ENCODE measurements at regions not wholly inside any gene's neighbourhood (a gene's known extent, or its start where the extent isn't known, plus 50 kb on each side); places are given as distances from the start of the nearest gene placed in this dataset.

DNA sequence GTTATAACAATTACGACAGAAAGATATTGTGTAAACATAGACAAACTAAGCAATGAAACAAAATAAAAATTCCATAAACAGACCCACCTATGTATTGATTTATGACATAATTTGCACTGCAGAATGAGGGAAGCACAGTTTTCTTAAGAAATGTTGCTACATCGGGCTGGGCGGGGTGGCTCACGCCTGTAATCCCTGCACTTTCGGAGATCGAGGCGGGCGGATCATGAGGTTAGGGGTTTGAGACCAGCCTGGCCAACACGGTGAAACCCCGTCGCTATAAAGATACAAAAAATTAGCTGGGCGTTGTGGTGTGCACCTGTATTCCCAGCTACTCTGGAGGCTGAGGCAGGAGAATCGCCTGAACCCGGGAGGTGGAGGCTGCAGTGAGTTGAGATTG, 1344.4 kb upstream of the WWC1 start:
- Histone ChIP-seq H3K27ac (no peak overlapping the region), H4K20me1 (no peaks in the 10 kb centered on the region), H3K27me3 (no peaks in the 10 kb centered on the region), H3K4me2 (no peak overlapping the region), H3K9ac (no peak overlapping the region), H3K4me1 (no peaks in the 10 kb centered on the region), H3K9me3 (peaks cover 18% of the 10 kb centered on the region), H3K4me3 (no peak overlapping the region), H3K36me3 (no peaks in the 10 kb centered on the region)
- TF ChIP-seq Cebpa-rat (IDR thresholded peaks at IDR 0.05) = no peak

DNA sequence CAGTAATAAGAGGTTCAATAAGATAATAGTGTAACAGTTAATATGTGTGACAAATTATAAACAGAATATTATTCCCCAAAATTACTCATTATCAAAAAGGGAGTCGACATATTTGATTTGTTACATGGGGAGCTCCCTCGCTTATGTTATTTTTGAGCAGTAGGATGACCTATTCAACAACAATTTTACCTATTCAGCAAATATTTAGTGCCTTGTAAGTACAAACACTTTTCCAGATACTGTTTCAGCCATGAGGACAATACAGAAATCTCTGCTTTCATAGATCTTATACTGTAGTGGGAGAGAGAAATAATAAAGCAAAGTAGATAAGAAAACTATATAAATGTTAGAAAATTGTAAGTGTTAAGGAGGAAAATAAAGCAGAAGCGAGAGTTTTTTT, 1342.8 kb upstream of the WWC1 start:
- H3K4me1 ChIP-seq = no peaks in the 10 kb centered on the region
- TF ChIP-seq Cebpa-rat (IDR thresholded peaks at IDR 0.05) = no peak
- H4K20me1 ChIP-seq = no peaks in the 10 kb centered on the region
- H3K27me3 ChIP-seq = no peaks in the 10 kb centered on the region
- H3K4me3 ChIP-seq = no peak overlapping the region
- H3K36me3 ChIP-seq = no peaks in the 10 kb centered on the region
- H3K9me3 ChIP-seq = peaks cover 6% of the 10 kb centered on the region; the same call in 1 of the 2 replicates
- no peak overlapping the region for H3K9ac ChIP-seq
- no peak overlapping the region for H3K4me2 ChIP-seq
- H3K27ac ChIP-seq = no peak overlapping the region

DNA sequence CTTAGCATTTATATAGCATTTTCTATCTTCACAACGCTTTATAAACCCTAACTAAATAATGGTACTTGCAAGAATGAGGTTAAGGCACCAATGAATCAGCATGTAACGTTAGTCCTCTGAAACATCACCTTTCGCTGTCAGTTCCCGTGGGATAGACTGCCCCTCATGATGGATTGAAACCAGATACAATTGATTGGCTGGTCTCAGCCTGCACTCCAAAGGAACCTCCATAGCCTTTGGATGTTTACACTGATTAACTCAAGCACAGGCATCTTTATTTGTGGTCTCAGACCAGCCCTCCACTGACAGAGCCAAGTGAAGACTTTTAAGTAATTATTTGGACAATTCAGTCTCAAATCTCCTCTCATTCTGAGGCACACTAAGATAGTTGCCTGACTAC, 1339.4 kb upstream of the WWC1 start:
- Histone ChIP-seq H3K27ac (no peak overlapping the region), H3K36me3 (no peaks in the 10 kb centered on the region), H3K27me3 (no peaks in the 10 kb centered on the region), H3K4me1 (no peaks in the 10 kb centered on the region), H3K9ac (no peak overlapping the region), H3K9me3 (no peaks in the 10 kb centered on the region), H3K4me2 (no peak overlapping the region), H4K20me1 (no peaks in the 10 kb centered on the region), H3K4me3 (no peak overlapping the region)
- TF ChIP-seq Cebpa-rat (IDR thresholded peaks at IDR 0.05) = no peak

DNA sequence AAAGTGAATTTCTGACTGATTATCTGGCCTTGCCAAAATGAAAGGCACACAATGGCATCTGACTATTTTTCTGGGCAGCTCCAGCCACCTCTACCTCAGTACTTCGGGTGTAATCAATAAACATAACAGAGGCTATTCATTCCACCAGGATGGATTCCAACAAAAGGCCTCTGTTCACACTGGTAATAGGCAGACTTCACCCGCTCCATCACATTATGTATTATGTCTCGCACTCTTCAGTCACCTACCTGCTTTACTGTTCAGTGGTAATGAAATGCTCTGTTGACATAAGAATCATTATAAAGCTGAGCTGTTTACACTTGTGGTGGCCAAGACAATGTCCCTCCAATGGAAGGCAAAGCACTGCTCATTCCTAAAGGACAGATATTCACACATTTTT, 1333.7 kb upstream of the WWC1 start:
- Histone ChIP-seq H3K4me3 (no peak overlapping the region), H3K27me3 (no peaks in the 10 kb centered on the region), H3K27ac (no peak overlapping the region), H3K9ac (no peak overlapping the region), H3K9me3 (no peaks in the 10 kb centered on the region), H3K4me1 (no peaks in the 10 kb centered on the region), H4K20me1 (no peaks in the 10 kb centered on the region), H3K36me3 (no peaks in the 10 kb centered on the region), H3K4me2 (no peak overlapping the region)
- TF ChIP-seq Cebpa-rat (IDR thresholded peaks at IDR 0.05) = no peak

DNA sequence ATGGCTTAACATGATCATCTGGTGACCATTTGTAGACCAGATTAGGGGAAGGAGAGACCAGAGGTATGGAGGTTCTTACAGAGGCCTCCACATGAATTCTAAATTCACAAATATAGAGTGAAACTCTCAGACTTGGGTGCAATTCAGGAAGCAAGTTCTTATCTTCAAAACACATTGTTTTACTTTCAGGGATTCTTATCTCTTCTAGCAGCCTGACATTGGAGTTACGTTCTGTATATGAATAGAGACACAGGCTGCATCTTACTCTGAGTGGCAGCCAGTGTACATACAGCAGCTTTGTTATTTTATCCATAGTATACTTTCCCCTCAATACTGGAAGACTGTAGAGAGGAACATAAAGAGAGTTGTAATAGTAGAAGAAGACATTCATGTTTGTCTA, 1331.7 kb upstream of the WWC1 start:
- H3K4me2 ChIP-seq = no peak overlapping the region

DNA sequence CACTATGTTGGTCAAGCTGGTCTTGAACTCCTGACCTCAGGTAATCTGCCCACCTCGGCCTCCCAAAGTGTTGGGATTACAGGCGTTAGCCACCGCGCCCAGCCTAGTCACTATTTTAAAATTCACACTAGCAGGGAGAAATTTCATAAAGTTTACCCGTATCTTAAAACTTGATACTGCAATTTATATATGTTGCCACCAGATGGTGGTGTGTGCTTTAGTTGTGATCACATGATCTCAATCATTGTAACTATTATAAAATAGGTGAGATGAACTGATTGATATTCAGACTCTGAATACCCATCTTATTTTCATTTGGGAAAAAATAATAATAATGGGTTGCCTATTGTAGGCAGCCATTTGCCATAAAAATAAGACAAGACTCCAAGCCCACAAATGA, 1330.4 kb upstream of the WWC1 start:
- H3K27me3 ChIP-seq = no peaks in the 10 kb centered on the region
- no peak overlapping the region for H3K4me2 ChIP-seq
- no peak overlapping the region for H3K9ac ChIP-seq
- H3K4me3 ChIP-seq = no peak overlapping the region
- H3K9me3 ChIP-seq = no peaks in the 10 kb centered on the region
- no peaks in the 10 kb centered on the region for H4K20me1 ChIP-seq
- H3K4me1 ChIP-seq = no peaks in the 10 kb centered on the region
- TF ChIP-seq Cebpa-rat (IDR thresholded peaks at IDR 0.05) = no peak
- H3K27ac ChIP-seq = no peak overlapping the region
- H3K36me3 ChIP-seq = no peaks in the 10 kb centered on the region

More for the DNA sequence above, 1331.7 kb upstream of the WWC1 start:
- no peaks in the 10 kb centered on the region for H3K36me3 ChIP-seq
- H3K9me3 ChIP-seq = no peaks in the 10 kb centered on the region
- H4K20me1 ChIP-seq = no peaks in the 10 kb centered on the region
- H3K4me1 ChIP-seq = no peaks in the 10 kb centered on the region
- H3K27ac ChIP-seq = no peak overlapping the region
- no peaks in the 10 kb centered on the region for H3K27me3 ChIP-seq
- no peak overlapping the region for H3K9ac ChIP-seq
- no peak for TF ChIP-seq Cebpa-rat (IDR thresholded peaks at IDR 0.05)
- no peak overlapping the region for H3K4me3 ChIP-seq

DNA sequence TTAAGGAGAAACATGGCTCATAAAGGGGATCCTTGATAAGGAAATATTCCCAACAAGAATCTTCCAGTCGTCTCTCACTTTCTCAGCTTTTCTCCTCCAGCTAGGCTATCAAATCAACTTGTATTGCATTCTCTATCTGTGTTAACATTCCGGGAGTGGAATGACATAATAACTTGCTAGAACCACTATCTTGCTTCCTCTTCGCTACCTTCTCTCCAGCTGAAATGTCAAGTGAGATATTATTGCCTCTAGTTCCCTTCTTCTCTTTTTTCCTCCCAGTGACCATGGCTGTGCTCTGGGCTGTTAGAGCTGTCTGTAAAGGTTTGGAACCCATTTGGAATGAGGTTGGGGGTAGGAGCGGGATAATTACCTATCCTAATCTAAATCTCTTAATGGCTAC, 1329.5 kb upstream of the WWC1 start:
- no peaks in the 10 kb centered on the region for H3K36me3 ChIP-seq
- no peak for TF ChIP-seq Cebpa-rat (IDR thresholded peaks at IDR 0.05)
- no peaks in the 10 kb centered on the region for H3K9me3 ChIP-seq
- H4K20me1 ChIP-seq = no peaks in the 10 kb centered on the region
- no peak overlapping the region for H3K4me3 ChIP-seq
- H3K27ac ChIP-seq = no peak overlapping the region
- no peak overlapping the region for H3K4me2 ChIP-seq
- H3K27me3 ChIP-seq = no peaks in the 10 kb centered on the region
- no peak overlapping the region for H3K9ac ChIP-seq
- H3K4me1 ChIP-seq = no peaks in the 10 kb centered on the region

DNA sequence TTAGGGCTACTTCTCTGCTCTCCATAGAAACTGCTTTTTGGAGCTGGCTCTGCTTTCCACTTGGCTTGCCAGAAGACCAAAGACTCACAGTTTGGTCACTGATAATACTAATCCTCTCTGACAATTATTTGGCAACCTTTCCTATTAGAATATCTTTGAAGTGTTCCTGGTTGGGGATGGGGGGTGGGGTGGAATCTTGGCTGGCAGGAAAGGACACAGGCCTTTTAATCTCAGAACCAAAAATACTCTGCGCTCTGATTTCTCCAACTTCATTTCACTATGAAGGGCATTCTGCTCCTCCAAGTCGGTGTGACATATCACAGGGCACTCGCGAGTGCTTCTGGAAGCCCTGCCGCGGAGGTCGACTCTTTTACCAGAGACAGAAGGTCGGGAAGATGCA, 1329.0 kb upstream of the WWC1 start:
- H3K27ac ChIP-seq = no peak overlapping the region
- H3K4me1 ChIP-seq = no peaks in the 10 kb centered on the region
- TF ChIP-seq Cebpa-rat (IDR thresholded peaks at IDR 0.05) = no peak
- no peak overlapping the region for H3K4me2 ChIP-seq
- H3K27me3 ChIP-seq = no peaks in the 10 kb centered on the region
- H4K20me1 ChIP-seq = no peaks in the 10 kb centered on the region
- H3K9me3 ChIP-seq = no peaks in the 10 kb centered on the region
- no peak overlapping the region for H3K9ac ChIP-seq
- H3K4me3 ChIP-seq = no peak overlapping the region
- H3K36me3 ChIP-seq = no peaks in the 10 kb centered on the region

DNA sequence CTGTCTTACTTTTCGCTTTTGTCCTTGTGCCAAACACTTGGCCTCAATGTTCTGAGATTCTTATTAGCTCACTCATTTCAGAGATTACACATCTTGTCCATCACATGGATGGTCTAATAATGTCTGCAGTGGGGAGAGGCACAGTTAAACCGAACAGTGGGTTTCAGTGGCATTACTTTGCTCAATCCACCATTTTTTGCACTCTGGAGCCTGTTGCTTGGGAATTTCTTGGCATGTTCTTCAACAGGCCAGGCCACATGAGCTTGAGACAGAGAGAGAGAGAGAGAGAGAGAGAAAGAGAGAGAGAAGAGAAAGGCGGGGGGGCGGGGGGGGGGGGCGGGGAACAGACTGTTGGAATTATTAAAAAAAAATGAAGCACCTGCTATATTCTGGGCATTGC, 1327.8 kb upstream of the WWC1 start:
- Histone ChIP-seq H3K27ac (no peak overlapping the region), H3K9me3 (no peaks in the 10 kb centered on the region), H3K4me3 (no peak overlapping the region), H3K27me3 (no peaks in the 10 kb centered on the region), H3K9ac (no peak overlapping the region), H3K4me2 (no peak overlapping the region), H3K4me1 (no peaks in the 10 kb centered on the region), H4K20me1 (no peaks in the 10 kb centered on the region), H3K36me3 (no peaks in the 10 kb centered on the region)
- TF ChIP-seq Cebpa-rat (IDR thresholded peaks at IDR 0.05) = no peak

DNA sequence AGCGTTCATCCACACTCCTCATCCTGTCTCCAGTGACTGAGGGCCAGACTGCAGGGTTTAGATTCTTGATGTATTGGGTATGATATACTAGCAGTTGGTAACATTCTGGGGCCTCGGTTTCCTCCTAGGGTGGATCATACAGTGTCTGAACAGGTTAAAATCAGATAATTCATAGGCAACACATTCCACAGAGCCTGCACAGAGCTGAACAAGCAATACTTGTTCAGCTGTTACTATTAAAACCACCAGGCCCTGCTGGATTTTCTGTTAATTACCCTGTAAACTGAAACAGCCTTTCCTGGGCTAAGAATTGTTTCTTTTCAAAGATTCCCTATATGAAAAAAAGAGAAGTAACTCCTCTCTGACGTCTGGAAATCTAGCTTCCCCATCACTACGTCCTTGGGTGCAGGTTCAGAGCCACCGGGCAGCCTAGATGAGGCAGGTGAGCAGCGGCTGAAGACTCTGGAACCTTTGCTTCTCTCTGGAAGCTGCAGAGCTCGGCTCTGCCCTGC, 1313.5 kb upstream of the WWC1 start:
- Histone ChIP-seq H3K9ac (no peak overlapping the region), H4K20me1 (no peaks in the 10 kb centered on the region), H3K4me3 (no peak overlapping the region), H3K4me2 (no peak overlapping the region), H3K36me3 (no peaks in the 10 kb centered on the region), H3K9me3 (peaks cover 7% of the 10 kb centered on the region; the same call in 1 of the 2 replicates), H3K4me1 (no peaks in the 10 kb centered on the region), H3K27me3 (peaks cover 42% of the 10 kb centered on the region), H3K27ac (no peak overlapping the region)
- no peak for TF ChIP-seq Cebpa-rat (IDR thresholded peaks at IDR 0.05)

DNA sequence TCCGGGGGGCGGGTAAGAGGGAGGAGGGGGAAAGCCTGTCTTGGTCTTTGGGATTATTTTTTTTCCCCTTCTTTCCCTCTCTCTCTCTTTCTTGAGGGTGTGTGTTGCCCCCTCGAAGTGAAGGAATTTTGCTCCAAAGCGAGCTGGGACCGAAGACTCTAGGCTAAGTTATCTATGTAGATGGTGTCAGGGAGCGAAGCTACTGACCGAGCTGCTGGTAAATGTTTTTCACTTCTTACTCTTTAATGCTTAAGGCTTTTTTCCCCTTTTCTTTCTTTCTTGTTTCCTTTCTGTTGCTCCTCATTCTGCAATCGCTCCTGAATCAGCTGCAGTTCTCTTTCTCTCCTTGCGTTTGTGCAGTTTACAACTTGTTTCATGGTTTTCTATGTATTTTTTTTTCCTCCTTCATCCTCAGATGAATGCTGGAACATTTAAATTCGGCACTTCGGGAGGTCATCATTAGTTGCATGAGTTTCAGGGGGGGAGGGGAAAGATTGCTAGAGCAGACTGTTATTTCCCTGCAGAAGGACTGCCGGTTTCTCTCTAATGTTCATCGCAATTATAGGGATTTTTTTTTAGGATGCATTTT, 1312.0 kb upstream of the WWC1 start:
- Histone ChIP-seq H3K4me3 (peak overlapping the region; percentile 46; the same call in 1 of the 2 replicates), H3K4me1 (no peaks in the 10 kb centered on the region), H3K4me2 (peak overlapping the region; percentile 52), H4K20me1 (no peaks in the 10 kb centered on the region), H3K27ac (no peak overlapping the region), H3K9ac (no peak overlapping the region), H3K9me3 (peaks cover 5% of the 10 kb centered on the region; the same call in 1 of the 2 replicates), H3K36me3 (no peaks in the 10 kb centered on the region), H3K27me3 (peaks cover 42% of the 10 kb centered on the region)
- TF ChIP-seq Cebpa-rat (IDR thresholded peaks at IDR 0.05) = no peak
